ENCODE measurements at regions not wholly inside any gene's neighbourhood (a gene's known extent, or its start where the extent isn't known, plus 50 kb on each side); places are given as distances from the start of the nearest gene placed in this dataset.
"Not testable (repeated sequence)": the region's sequence is repeated elsewhere in the genome, so short reads cannot be mapped to it uniquely, and the experiment has no call there.

GRCh38 chr15:84152381-84152979 lies 83.1 kb upstream of the GOLGA6L4 start:
- TF ChIP-seq EZH2phosphoT487 (IDR thresholded peaks at IDR 0.05; ENCODE audit: insufficient read depth, low read depth); EZH2 (IDR thresholded peaks at IDR 0.05; ENCODE audit: insufficient read depth, poor library complexity, severe bottlenecking): not testable (repeated sequence)
